Stimulated activated CD4-positive, alpha-beta T cell treated with anti-CD3 and anti-CD28 coated beads, Interleukin-1b, Interleukin-23, amount 100 ng/mL, for 4 hours (primary cell): ENCODE measurements at regions not wholly inside any gene's neighbourhood (a gene's known extent, or its start where the extent isn't known, plus 50 kb on each side); places are given as distances from the start of the nearest gene placed in this dataset.

Experiments used
- DNase-seq, 2 donors: peaks; one replicate each; pipeline ENCODE4 v3.0.0-alpha.2; 2020; ENCODE audit warnings: low read depth in 2 of 2

GRCh38 chr19:31223740-31224534, 125.3 kb downstream of the TSHZ3 start:
- DNase-seq, result no peak

- DNase-seq, result no peak
Observed at GRCh38 chr19:31220540-31220939, 128.7 kb downstream of the TSHZ3 start.

GRCh38 chr19:31214997-31215396, 134.2 kb downstream of the TSHZ3 start:
- DNase-seq, result no peak

GRCh38 chr19:31214086-31214485, 135.2 kb downstream of the TSHZ3 start:
- peak; percentile 65 to 74 for DNase-seq

- no peak for DNase-seq
Observed at GRCh38 chr19:31211088-31211487, 138.1 kb downstream of the TSHZ3 start.

- no peak for DNase-seq
Observed at GRCh38 chr19:31205887-31206518, 143.2 kb downstream of the TSHZ3 start.

- no peak for DNase-seq
Observed at GRCh38 chr19:31204115-31204514, 145.1 kb downstream of the TSHZ3 start.

GRCh38 chr19:31185261-31185660, 164.0 kb downstream of the TSHZ3 start:
- no peak for DNase-seq

- no peak for DNase-seq
Observed at GRCh38 chr19:31181535-31181934, 167.7 kb downstream of the TSHZ3 start.

GRCh38 chr19:31180907-31181306, 168.3 kb downstream of the TSHZ3 start:
- DNase-seq, result no peak

GRCh38 chr19:31179471-31179852, 169.8 kb downstream of the TSHZ3 start:
- DNase-seq, result no peak

- DNase-seq, result no peak
Observed at GRCh38 chr19:31178833-31179470, 170.3 kb downstream of the TSHZ3 start.

- no peak for DNase-seq
Observed at GRCh38 chr19:31177246-31177645, 172.0 kb downstream of the TSHZ3 start.

- no peak for DNase-seq
Observed at GRCh38 chr19:31175564-31176348, 173.5 kb downstream of the TSHZ3 start.

- DNase-seq, result no peak
Observed at GRCh38 chr19:31174948-31175347, 174.3 kb downstream of the TSHZ3 start.

GRCh38 chr19:31173991-31174390, 175.2 kb downstream of the TSHZ3 start:
- DNase-seq, result no peak

GRCh38 chr19:31171936-31172335, 177.3 kb downstream of the TSHZ3 start:
- no peak for DNase-seq

GRCh38 chr19:31170046-31170445, 179.2 kb downstream of the TSHZ3 start:
- no peak for DNase-seq

- no peak for DNase-seq
Observed at GRCh38 chr19:31168106-31168625, 181.1 kb downstream of the TSHZ3 start.

GRCh38 chr19:31167690-31168089, 181.5 kb downstream of the TSHZ3 start:
- no peak for DNase-seq

GRCh38 chr19:31166206-31166605, 183.0 kb downstream of the TSHZ3 start:
- no peak for DNase-seq

GRCh38 chr19:31164791-31165251, 184.4 kb downstream of the TSHZ3 start:
- DNase-seq, result no peak
